Right hindlimb (tissue), 1 donor: ENCODE measurements at regions not wholly inside any gene's neighbourhood (a gene's known extent, or its start where the extent isn't known, plus 50 kb on each side); places are given as distances from the start of the nearest gene placed in this dataset.
"Not testable (repeated sequence)": the region's sequence is repeated elsewhere in the genome, so short reads cannot be mapped to it uniquely, and the experiment has no call there.

ENCODE experiments used
- DNase-seq: peaks from one replicate; pipeline ENCODE4 v3.0.0-alpha.2; 2018

- not testable (repeated sequence) for DNase-seq
These were observed 54.8 kb upstream of the FAM90A1 start for GRCh38 chr12:8282181-8282580.

DNA sequence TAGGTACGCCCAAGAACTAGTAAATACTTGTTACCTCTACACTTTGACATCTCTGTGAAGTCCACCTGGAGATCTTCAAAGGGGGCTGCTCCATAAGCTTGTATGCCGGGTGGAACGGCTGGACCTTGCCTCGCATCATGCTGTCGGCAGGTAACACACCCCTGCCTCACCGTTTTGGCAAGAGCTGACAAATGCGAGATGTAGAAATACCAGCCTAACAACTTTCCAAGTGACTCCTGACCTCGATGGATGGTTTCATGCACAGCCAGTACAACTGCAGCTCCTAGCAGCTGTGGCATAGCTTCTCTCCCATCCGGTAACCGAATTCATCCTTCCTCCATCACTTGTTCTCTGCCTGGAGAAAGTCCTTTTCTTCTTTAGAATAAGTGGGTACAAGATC lies 58.3 kb upstream of the FAM90A1 start:
- DNase-seq = not testable (repeated sequence)

DNA sequence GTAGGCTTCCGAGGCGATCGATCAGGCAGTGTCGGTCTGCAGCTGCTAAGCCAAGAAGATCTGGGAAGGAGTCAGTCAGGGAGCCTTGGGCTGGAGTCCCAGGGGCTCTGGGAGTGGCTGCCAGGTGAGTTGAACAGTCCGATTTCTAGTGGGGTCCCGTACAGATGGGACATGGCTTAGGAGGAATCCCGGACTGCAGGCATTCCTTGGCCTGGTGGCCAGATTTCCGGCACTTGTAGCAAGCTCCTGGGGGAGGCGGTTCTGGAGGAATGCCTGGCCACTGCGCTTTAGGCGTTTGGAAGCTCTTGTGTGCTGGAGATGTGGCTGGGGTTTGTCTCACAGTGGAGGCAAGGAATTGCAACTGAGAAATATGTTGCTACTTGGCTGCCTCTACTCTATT lies 64.3 kb upstream of the FAM90A1 start:
- not testable (repeated sequence) for DNase-seq

GRCh38 chr12:8294662-8295061 lies 67.2 kb upstream of the FAM90A1 start:
- not testable (repeated sequence) for DNase-seq

DNA sequence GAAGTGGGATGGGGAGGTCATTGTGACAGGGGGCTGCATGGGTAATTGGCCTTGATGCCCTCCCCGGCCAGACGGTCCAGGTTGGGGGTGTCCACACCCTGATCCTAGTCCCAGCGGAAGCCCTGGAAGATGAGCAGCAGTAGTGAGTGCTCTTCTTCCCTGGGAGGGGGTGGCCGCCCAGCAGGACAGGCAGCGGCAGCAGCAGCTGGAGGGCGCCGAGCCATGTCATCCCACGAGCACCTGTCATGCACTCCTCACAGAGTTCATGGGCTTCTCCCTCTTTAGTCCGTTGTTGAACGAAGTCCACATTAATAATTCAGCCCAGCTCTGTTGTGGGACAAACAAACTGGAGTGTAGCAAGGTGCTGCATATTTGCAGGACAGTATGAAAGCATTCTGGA lies 81.2 kb upstream of the FAM90A1 start:
- DNase-seq = peak; percentile 24

DNA sequence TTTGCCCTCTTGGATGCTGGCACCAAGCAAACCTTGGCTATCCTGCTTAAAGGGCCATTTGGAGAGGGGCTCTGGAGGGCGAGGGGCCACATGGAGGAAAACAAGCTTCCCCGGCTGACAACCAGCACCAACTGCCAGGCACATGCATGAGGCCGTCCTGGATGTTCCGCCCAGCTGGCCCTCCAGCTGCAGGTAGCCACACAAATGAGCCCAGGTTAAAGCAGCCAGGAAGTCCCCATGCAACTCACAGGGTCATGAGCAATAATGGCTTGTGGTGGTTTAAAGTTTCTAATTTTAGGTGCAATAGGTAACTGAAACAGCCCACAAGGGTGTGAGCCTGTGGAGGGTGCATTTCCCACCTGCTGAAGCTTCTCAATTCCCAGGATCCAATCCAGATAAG lies 88.6 kb upstream of the FAM90A1 start:
- not testable (repeated sequence) for DNase-seq

DNA sequence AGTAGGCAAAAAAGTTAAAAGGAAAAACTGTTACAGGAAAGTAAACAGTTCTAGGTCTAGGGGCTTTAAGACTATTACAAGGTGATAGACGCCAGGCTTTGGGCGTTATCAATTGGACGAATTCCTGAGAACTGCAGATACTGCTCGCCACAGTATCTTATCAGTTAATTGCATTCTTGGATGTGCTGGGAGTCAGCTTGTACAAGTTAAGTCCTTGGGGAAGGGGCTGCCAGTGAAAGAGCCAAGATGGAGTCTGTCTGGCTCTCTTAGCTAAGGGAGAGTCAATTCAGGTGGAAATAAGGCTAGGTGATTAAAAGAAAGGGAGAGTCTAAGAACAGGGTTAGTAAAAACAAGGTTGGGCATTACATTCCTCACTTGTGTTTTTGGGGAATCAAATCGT lies 90.3 kb upstream of the FAM90A1 start:
- not testable (repeated sequence) for DNase-seq

- DNase-seq = peak; percentile 34
These were observed 92.9 kb upstream of the FAM90A1 start for GRCh38 chr12:8320251-8320730.

- not testable (repeated sequence) for DNase-seq
These were observed 93.5 kb upstream of the FAM90A1 start for GRCh38 chr12:8320791-8321370.

GRCh38 chr12:8325145-8325839 lies 97.9 kb upstream of the FAM90A1 start:
- DNase-seq = not testable (repeated sequence)

- not testable (repeated sequence) for DNase-seq
These were observed 101.4 kb upstream of the FAM90A1 start for GRCh38 chr12:8328835-8329234.

GRCh38 chr12:8332373-8332772 lies 105.0 kb upstream of the FAM90A1 start:
- DNase-seq = not testable (repeated sequence)

- not testable (repeated sequence) for DNase-seq
These were observed 104.7 kb upstream of the CLEC6A start for GRCh38 chr12:8351073-8351472.

GRCh38 chr12:8354741-8355140 lies 101.0 kb upstream of the CLEC6A start:
- not testable (repeated sequence) for DNase-seq

- not testable (repeated sequence) for DNase-seq
These were observed 100.2 kb upstream of the CLEC6A start for GRCh38 chr12:8355531-8355930.

- DNase-seq = not testable (repeated sequence)
These were observed 82.0 kb upstream of the CLEC6A start for GRCh38 chr12:8373744-8374143.

DNA sequence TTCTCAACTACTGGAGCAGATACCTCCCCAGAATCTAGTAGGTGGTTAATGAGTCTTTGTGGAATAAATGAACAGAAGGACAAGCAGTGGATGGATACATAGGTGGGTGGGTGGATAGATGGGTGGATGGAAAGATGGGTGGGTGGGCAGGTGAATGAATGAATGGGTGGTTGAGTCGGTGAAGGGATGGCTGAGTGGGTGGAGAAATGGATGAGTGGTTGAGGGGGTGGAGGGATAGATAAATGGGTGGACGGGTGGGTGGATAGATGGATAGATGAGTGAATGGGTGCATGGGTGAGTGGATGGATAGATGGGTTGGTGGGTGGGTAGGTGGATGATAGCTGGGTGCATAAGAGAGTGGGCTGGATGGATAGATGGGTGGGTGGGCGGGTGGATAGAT lies 80.6 kb upstream of the CLEC6A start:
- DNase-seq = not testable (repeated sequence)

DNA sequence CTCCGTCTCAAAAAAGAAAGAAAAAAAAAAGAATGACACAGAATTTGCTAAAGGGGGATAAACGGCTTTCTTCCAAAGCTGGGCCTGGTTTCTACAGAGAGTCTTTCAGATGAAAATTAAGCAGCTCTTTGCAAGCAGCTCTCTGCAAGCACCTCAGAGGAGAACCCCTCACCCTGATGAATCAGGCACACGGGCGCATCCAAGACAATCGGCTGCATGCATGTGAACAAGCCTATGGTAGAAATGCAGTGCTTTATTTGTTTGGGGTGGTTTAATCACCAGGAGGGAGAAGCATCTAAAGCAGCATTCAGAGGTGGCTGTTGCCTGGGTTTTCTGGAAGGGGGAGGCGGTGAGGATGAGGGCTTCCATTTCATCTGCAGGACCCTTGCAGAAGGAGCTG lies 78.0 kb upstream of the CLEC6A start:
- not testable (repeated sequence) for DNase-seq

DNA sequence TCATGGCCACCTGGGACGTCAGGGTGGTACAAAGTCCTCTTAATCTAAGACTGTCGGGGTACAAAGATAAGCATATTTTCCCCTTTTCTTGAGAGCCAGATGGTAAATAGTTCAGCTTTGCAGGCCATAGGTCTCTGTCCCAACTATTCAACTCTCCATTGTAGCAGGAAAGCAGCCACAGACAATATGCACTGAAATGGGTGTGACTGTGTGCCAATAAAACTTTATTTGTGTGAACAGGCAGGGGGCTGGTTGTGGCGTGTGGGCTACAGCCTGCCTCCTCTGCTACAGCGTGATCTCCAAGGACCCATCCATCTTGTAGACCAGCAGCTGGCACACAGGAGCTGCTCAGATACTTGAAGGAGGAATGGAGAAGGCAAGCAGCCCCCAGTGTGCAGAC lies 73.2 kb upstream of the CLEC6A start:
- DNase-seq = not testable (repeated sequence)

DNA sequence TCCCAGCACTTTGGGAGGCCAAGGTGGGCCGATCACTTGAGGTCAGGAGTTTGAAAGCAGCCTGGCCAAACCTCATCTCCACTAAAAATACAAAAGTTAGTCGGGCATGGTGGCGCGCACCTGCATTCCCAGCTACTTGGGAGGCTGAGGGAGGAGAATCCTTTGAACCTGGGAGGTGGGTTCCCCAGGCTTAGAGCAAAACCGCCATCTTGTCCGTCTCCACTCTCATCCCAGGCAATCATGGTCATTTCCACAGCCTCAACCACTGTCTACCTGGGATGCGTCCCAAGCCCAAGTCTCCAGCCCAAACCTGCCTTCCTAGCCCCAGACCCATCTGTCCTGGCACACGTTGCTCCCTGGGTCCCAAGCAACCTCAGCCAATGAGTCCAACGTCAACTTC lies 71.1 kb upstream of the CLEC6A start:
- DNase-seq = not testable (repeated sequence)

- not testable (repeated sequence) for DNase-seq
These were observed 70.3 kb upstream of the CLEC6A start for GRCh38 chr12:8385431-8385830.

DNA sequence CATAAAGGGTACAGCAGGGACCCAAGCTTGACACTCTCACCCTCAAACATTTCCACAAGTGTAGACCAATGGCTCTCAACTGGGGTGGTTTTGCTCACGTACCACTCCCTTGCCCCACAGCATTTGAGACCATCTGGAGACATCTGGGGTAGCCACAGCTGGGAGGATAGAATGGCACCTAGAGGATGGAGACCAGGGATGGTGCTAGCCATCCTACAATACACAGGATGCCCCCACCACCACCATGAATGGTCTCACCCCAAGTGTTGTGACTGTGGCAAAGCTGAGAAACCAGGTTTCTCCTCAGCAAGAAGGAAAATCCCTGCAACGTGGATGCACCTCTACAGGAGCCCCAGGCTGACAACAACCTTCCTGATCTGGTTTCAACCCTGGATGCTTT lies 69.1 kb upstream of the CLEC6A start:
- DNase-seq = not testable (repeated sequence)

GRCh38 chr12:8389296-8389695 lies 66.5 kb upstream of the CLEC6A start:
- DNase-seq = not testable (repeated sequence)

DNA sequence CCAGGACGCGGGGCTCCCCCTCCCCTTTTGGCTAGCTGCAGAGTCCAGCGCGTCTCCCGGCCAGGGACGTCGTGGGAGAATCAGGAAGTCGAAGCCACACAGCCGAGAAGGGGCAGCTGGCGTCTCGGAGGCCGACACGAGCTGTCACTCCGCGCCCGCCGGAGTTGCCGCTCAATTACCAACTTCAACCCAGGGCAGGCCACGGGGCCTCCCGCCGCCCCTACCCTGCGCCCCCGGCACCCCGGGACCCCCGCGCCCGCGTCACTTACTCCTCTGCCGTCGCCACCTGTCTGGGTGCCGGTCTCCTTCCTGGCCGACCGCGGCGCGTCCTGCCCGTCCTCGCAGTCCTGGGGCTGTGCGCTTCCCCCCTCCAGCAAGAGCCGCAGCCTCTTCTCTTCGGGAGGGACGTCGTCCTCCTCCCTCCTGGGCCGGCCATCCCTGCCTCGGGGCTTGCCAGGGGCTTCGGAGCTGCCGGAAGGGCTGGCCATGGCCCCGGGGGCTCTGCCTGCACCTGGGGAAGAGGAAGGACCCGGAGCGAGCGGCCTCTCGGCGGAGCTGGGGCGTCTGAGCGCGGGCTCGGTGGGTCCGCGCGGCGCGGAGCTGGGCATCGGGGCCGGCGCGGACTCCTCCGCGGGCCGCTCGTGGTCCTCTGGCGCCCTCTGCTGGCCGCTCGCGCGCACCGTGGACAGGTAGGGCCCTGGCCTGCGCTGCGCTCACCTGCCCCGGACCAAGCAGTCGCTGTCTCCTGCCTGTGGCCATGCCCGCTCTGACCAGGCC lies 65.6 kb upstream of the CLEC6A start:
- peak; percentile 79 for DNase-seq
